ENCODE measurements at regions not wholly inside any gene's neighbourhood (a gene's known extent, or its start where the extent isn't known, plus 50 kb on each side); places are given as distances from the start of the nearest gene placed in this dataset.

DNA sequence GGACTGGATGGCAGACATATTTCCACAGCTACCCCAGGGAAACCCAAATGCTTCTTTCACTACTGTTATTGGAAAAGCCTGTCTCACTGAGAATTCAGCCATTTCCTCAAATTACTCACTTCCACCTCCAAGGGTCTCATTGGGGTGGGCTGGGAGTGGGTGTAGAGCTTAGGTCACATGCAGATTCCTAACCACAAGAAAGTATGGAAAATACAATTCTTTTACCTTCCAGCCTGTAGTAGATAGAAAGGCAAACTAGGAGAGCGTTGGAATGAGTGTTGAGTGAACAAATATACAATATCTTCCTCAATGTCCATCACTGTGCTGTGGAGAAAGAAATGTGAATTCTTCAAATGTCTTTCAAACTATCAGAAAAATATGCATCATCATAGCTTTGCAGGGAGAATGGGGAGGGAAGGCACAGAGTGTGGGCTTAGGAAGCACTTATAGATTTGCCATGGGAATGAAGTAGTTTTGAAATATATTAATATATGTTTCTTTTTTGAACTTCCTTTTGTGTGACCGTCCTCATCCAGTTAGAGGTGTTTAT lies 245.3 kb upstream of the JADE1 start:
- CTCF ChIA-PET, result no interaction called here
- Histone ChIP-seq H3K27me3 (ENCODE audit: control insufficient read depth, insufficient read depth, low read length) (no peaks in the 10 kb centered on the region), H3K79me1 (ENCODE audit: low read depth in 1 of 2, low read length in 2 of 2) (no peaks in the 10 kb centered on the region), H3K4me2 (ENCODE audit: low read depth, low read length) (no peak overlapping the region), H3K4me1 (ENCODE audit: control insufficient read depth, insufficient read depth, low read length) (peaks cover 11% of the 10 kb centered on the region), H3K9me1 (ENCODE audit: insufficient read depth, low read length) (peaks cover 13% of the 10 kb centered on the region; the same call in 1 of the 2 replicates), H3K56ac (ENCODE audit: extremely low read depth, insufficient read depth, low read length) (no peak overlapping the region), H2AK5ac (ENCODE audit: low read depth, low read length) (peak overlapping the region; percentile 38; the same call in 1 of the 2 replicates), H4K8ac (ENCODE audit: low read depth in 2 of 2, low read length in 2 of 2) (no peak overlapping the region), H4K91ac (ENCODE audit: insufficient read depth, low read depth, low read length) (peak overlapping the region; percentile 56), H3K4me3 (ENCODE audit: insufficient read depth, low read depth, low read length) (no peak overlapping the region), H2AFZ (replicated peaks; ENCODE audit: low read length, poor library complexity) (no peak overlapping the region), H2AK9ac (replicated peaks; ENCODE audit: low read depth, low read length, poor library complexity) (no peak overlapping the region), H3K23ac (ENCODE audit: low read depth, low read length) (0 out of 2 replicates have a peak overlapping the region, but pooled peaks have one; percentile 0), H2BK120ac (ENCODE audit: low read depth, low read length) (peak overlapping the region; percentile 74), H3K18ac (ENCODE audit: low read depth, low read length) (peak overlapping the region; percentile 61), H3K36me3 (ENCODE audit: control insufficient read depth, insufficient read depth, low read length) (no peaks in the 10 kb centered on the region), H4K20me1 (ENCODE audit: insufficient read depth, low read length) (no peaks in the 10 kb centered on the region), H2BK15ac (ENCODE audit: low read depth, low read length) (peak overlapping the region; percentile 65; the same call in 1 of the 3 replicates), H2BK5ac (ENCODE audit: low read depth, low read length, poor library complexity, severe bottlenecking) (no peak overlapping the region), H3K27ac (ENCODE audit: insufficient read depth, low read length) (no peak overlapping the region), H3K9me3 (ENCODE audit: control insufficient read depth, insufficient read depth, low read length) (no peaks in the 10 kb centered on the region), H3K9ac (ENCODE audit: low read depth, low read length) (no peak overlapping the region), H3K14ac (replicated peaks; ENCODE audit: low read depth, low read length) (0 out of 2 replicates have a peak overlapping the region, but pooled peaks have one; percentile 8), H3K4ac (ENCODE audit: low read depth, low read length) (0 out of 2 replicates have a peak overlapping the region, but pooled peaks have one; percentile 30), H4K5ac (ENCODE audit: low read depth, low read length) (peak overlapping the region; percentile 42; the same call in 1 of the 2 replicates), H2BK20ac (ENCODE audit: low read depth, low read length) (peak overlapping the region; percentile 36; the same call in 1 of the 2 replicates)
- no CpG with 5 or more reads among the region's 2 CpGs for WGBS, 2 experiments (ENCODE audit: extremely low coverage in 2 of 2, insufficient read length in 1 of 2)
- in situ Hi-C loops (cut with MboI; ENCODE audit: low sequenced_read_pairs), result loop anchor here (25.0 kb wide), 1 partner anchor 377 kb away; no protein-coding TSS in a partner anchor
- no TSS peak for BruUV-seq (replicated peaks)
- TF ChIP-seq RAD21 (IDR thresholded peaks at IDR 0.05; ENCODE audit: low read length), result no peak
- POLR2A ChIA-PET (ENCODE audit: unreplicated experiment), result interaction anchor here (0.6 kb wide), 1 partner anchor 260 kb away, joined by 3 read pairs; no protein-coding TSS in a partner anchor
- DNase-seq (no peak), ATAC-seq (ENCODE audit: low read depth) (no peak)
- intact Hi-C loops (cut with micrococcal nuclease), result no loop called here
- dilution Hi-C loops (cut with HindIII; ENCODE audit: low sequenced_read_pairs, unreplicated experiment), result no loop called here

All from IMR-90 (cell line).